K562 (cell line): ENCODE measurements at regions not wholly inside any gene's neighbourhood (a gene's known extent, or its start where the extent isn't known, plus 50 kb on each side); places are given as distances from the start of the nearest gene placed in this dataset.

Experiments
- ATAC-seq: fragments of 200-7000 bp; cut with Tn5 transposase; 3 replicates; pipeline ENCODE4 v1.9.1; 2020; ENCODE audit warnings: moderate library complexity
- BruUV-seq: library from RNA; stranded (reverse); fragments of 400-500 nt; replicated peaks from 2 replicates; lab custom pipeline; 2021; lab: Mats Ljungman, UMichigan
- CTCF ChIA-PET: fragments of 300-600 bp; formaldehyde crosslinking; extraction: SDS; loops from one replicate; lab custom pipeline; 2021; ENCODE audit warnings: low intra/inter-chr PET ratio; lab: Yijun Ruan, JAX
- POLR2A ChIA-PET: fragments of 300-600, 350-650 bp; sonication (Branson Sonifier 250); formaldehyde crosslinking; extraction: SDS; loops from one replicate; lab custom pipeline; 2021; ENCODE audit warnings: antibody characterized with exemption, inconsistent platforms; lab: Yijun Ruan, JAX
- DNase-seq, 4 experiments: peaks; one replicate each; pipeline versions ENCODE4 v3.0.0 to v3.0.0-alpha.2; 2011 to 2018; ENCODE audit warnings: low spot score in 3 of 4, mixed read lengths in 3 of 4; ENCODE audit errors: extremely low read depth in 1 of 4
- FAIRE-seq: peaks from 2 replicates; lab custom pipeline; 2011; peaks lifted over from hg19 to GRCh38; lab: Jason Lieb, UNC
- H2AFZ ChIP-seq: 2 replicates; pipeline ENCODE4 v1.6.0; 2011; ENCODE audit warnings: low read depth, low read length, control low read depth, inconsistent platforms
- H3K27ac ChIP-seq: fragments of 200-600 bp; 3 replicates; pipeline ENCODE4 v1.8.0; 2011; ENCODE audit warnings: low read depth, mild to moderate bottlenecking, control low read depth, inconsistent platforms, low read length, moderate library complexity, mixed read lengths; ENCODE audit errors: extremely low read depth
- H3K27me3 ChIP-seq, 2 experiments: fragments of 300-600 bp in 1 of 2; 2 replicates in 1 of 2; 3 replicates in 1 of 2; pipeline versions ENCODE4 v1.6.0 to v1.8.0; 2011; ENCODE audit warnings: inconsistent platforms in 2 of 2, low read length in 2 of 2, mild to moderate bottlenecking in 1 of 2, mixed read lengths in 1 of 2, moderate library complexity in 1 of 2; ENCODE audit not compliant: control insufficient read depth in 2 of 2, insufficient read depth in 2 of 2
- H3K36me3 ChIP-seq: fragments of 300-600 bp; 3 replicates; pipeline ENCODE4 v1.8.0; 2011; ENCODE audit warnings: mild to moderate bottlenecking, low read length, inconsistent platforms; ENCODE audit not compliant: control insufficient read depth, insufficient read depth
- H3K4me1 ChIP-seq, 2 experiments: fragments of 200-600 bp in 1 of 2; replicated peaks in 1 of 2; 2 replicates in 1 of 2; 3 replicates in 1 of 2; pipeline versions ENCODE4 v1.5.1 to v1.8.0; 2011; ENCODE audit warnings: inconsistent platforms in 2 of 2, low read length in 2 of 2, mild to moderate bottlenecking in 1 of 2, mixed read lengths in 1 of 2, moderate library complexity in 1 of 2; ENCODE audit not compliant: control insufficient read depth in 2 of 2, insufficient read depth in 2 of 2
- H3K4me2 ChIP-seq: 2 replicates; pipeline ENCODE4 v1.6.1; 2011; ENCODE audit warnings: low read length, control low read depth, inconsistent platforms, mixed read lengths; ENCODE audit not compliant: insufficient read depth
- H3K4me3 ChIP-seq: fragments of 200-600 bp; sonication (generic), shearing (Covaris generic); 2 replicates; pipeline ENCODE4 v1.5.1; 2016; ENCODE audit warnings: control low read depth, inconsistent platforms
- H3K79me2 ChIP-seq: fragments of 200-600 bp; 3 replicates; pipeline ENCODE4 v1.8.0; 2011; ENCODE audit warnings: low read length, inconsistent platforms; ENCODE audit not compliant: control insufficient read depth, insufficient read depth
- H3K9ac ChIP-seq, 2 experiments: 2 replicates each; pipeline versions ENCODE4 v1.6.0 to v1.6.1; 2011; ENCODE audit warnings: low read depth in 2 of 2, low read length in 2 of 2, control low read depth in 1 of 2, inconsistent platforms in 1 of 2, mild to moderate bottlenecking in 1 of 2, mixed read lengths in 1 of 2; ENCODE audit not compliant: insufficient read depth in 1 of 2
- H3K9me1 ChIP-seq: one replicate; pipeline ENCODE4 v1.6.0; 2011; ENCODE audit warnings: inconsistent platforms, mild to moderate bottlenecking, low read length, moderate library complexity; ENCODE audit not compliant: control insufficient read depth, insufficient read depth
- H3K9me3 ChIP-seq: replicated peaks from 2 replicates; pipeline ENCODE4 v1.5.1; 2011; ENCODE audit warnings: low read depth, low read length, inconsistent platforms; ENCODE audit not compliant: control insufficient read depth, insufficient read depth
- H4K20me1 ChIP-seq: replicated peaks from 2 replicates; pipeline ENCODE4 v1.6.1; 2011; ENCODE audit warnings: low read length, inconsistent platforms, mixed read lengths; ENCODE audit not compliant: control insufficient read depth, insufficient read depth
- C11orf30 ChIP-seq: fragments of 450-650 bp; IDR thresholded peaks from 2 replicates; pipeline ENCODE4 v1.6.1; 2016; ENCODE audit warnings: low read depth, mild to moderate bottlenecking
- GABPB2 ChIP-seq: fragments of 250-450 bp; sonication (Bioruptor Pico); conservative IDR thresholded peaks from 2 replicates; pipeline ENCODE4 v1.5.1; 2021; ENCODE audit warnings: mild to moderate bottlenecking
- KHSRP ChIP-seq: fragments of 450-650 bp; IDR thresholded peaks from 2 replicates; pipeline ENCODE4 v1.6.1; 2017
- NELFE ChIP-seq: IDR thresholded peaks from 2 replicates; pipeline ENCODE4 v1.6.1; 2011; ENCODE audit warnings: mild to moderate bottlenecking; ENCODE audit not compliant: insufficient read depth, insufficient read length
- POLR3G ChIP-seq: IDR thresholded peaks from 2 replicates; pipeline ENCODE4 v1.6.1; 2011; ENCODE audit not compliant: insufficient read length, insufficient replicate concordance; ENCODE audit errors: extremely low read depth
- SAFB ChIP-seq: fragments of 200-400 bp; formaldehyde crosslinking; IDR thresholded peaks from 2 replicates; pipeline ENCODE4 v1.6.1; 2017; ENCODE audit warnings: low read depth, low read length, borderline replicate concordance
- TCF3 ChIP-seq: sonication (generic); formaldehyde crosslinking; IDR thresholded peaks from 2 replicates; pipeline ENCODE4 v1.4.0; 2020; ENCODE audit warnings: mild to moderate bottlenecking, missing genetic modification reagents
- TFAM ChIP-seq: fragments of 250-450 bp; sonication (Bioruptor Pico); conservative IDR thresholded peaks from 2 replicates; pipeline ENCODE4 v1.5.0; 2021; ENCODE audit warnings: mild to moderate bottlenecking, moderate library complexity
- TOE1 ChIP-seq, 2 experiments: fragments of 450-650 bp in 1 of 2; sonication (generic) in 1 of 2; formaldehyde crosslinking in 1 of 2; IDR thresholded peaks; 2 replicates each; pipeline versions ENCODE4 v1.7.1 to v1.8.0; 2016 to 2022; ENCODE audit warnings: borderline replicate concordance in 2 of 2, mild to moderate bottlenecking in 2 of 2, antibody characterized with exemption in 1 of 2, inconsistent platforms in 1 of 2, low read depth in 1 of 2, missing genetic modification reagents in 1 of 2, moderate library complexity in 1 of 2
- ZNF316 ChIP-seq: fragments of 450-650 bp; IDR thresholded peaks from 2 replicates; pipeline ENCODE4 v1.6.1; 2016
- ZNF324 ChIP-seq: fragments of 250-450 bp; sonication (Bioruptor Pico); IDR thresholded peaks from 2 replicates; pipeline ENCODE4 v1.4.0; 2020; ENCODE audit warnings: mild to moderate bottlenecking
- ZNF696 ChIP-seq: fragments of 250-450 bp; sonication (Bioruptor Pico); conservative IDR thresholded peaks from 2 replicates; pipeline ENCODE4 v1.4.0; 2020; ENCODE audit warnings: mild to moderate bottlenecking, moderate library complexity
- WGBS: fragments of 100-300 bp; shearing (Covaris generic); methylation state at CpG from one replicate; pipeline ENCODE4 v1.1.6; 2016; ENCODE audit warnings: low coverage, mixed read lengths; ENCODE audit not compliant: insufficient coverage; ENCODE audit errors: missing lambda C conversion rate; 5-methylcytosine and 5-hydroxymethylcytosine counted together
- in situ Hi-C: fragments of 300-500 bp; cut with MboI; formaldehyde crosslinking; loops from 4 replicates; pipeline ENCODE4 v1.15.0; 2018; ENCODE audit warnings: inconsistent platforms, mixed read lengths
- intact Hi-C: fragments of 100-400 bp; cut with micrococcal nuclease; formaldehyde crosslinking; loops from 2 replicates; pipeline ENCODE4 v1.14.2; 2022

DNA sequence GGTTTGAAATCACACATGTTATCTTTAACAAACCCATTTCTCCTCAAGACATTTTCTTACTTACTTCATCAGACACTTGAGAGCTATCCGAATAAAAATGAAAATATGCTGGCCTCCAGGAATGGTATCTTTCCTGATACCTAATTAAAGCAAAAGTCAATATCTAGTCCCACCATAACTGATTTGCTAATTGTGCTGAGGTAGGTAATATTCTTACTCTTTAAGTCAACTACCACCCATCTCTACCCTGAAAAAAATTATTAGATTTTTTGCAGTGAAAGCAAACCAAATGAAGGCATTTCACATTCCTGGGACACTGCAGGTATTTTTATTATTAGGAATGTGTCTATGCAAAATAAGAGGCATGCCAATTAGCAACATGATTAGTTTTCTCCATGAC, 175.8 kb downstream of the QDPR start:
- Histone ChIP-seq H3K36me3 (no peaks in the 10 kb centered on the region), H3K27ac (no peak overlapping the region), H3K4me1 (no peaks in the 10 kb centered on the region), H3K4me2 (no peak overlapping the region), H3K79me2 (no peaks in the 10 kb centered on the region), H3K9me3 (no peaks in the 10 kb centered on the region), H4K20me1 (no peaks in the 10 kb centered on the region), H3K9me1 (no peaks in the 10 kb centered on the region), H2AFZ (no peak overlapping the region), H3K4me3 (no peak overlapping the region), H3K9ac (no peak overlapping the region), H3K27me3 (peaks cover 0 to 18% of the 10 kb centered on the region in 2 experiments; a peak in 3 of 5 replicates)
- in situ Hi-C loops (loop anchor here (25.0 kb wide), 1 partner anchor 1049 kb away; no protein-coding TSS in a partner anchor), intact Hi-C loops (no loop called here)
- TF ChIP-seq SAFB, result no peak
- peak; percentile 32; the same call in 1 of the 2 replicates for TF ChIP-seq ZNF316
- ATAC-seq, result no peak
- FAIRE-seq, result no peak
- BruUV-seq, result no TSS peak
- DNase-seq, result no peak
- POLR2A ChIA-PET, result no interaction called here
- CTCF ChIA-PET, result no interaction called here
- 0% methylated on average over 1 of the region's 1 CpG for WGBS

DNA sequence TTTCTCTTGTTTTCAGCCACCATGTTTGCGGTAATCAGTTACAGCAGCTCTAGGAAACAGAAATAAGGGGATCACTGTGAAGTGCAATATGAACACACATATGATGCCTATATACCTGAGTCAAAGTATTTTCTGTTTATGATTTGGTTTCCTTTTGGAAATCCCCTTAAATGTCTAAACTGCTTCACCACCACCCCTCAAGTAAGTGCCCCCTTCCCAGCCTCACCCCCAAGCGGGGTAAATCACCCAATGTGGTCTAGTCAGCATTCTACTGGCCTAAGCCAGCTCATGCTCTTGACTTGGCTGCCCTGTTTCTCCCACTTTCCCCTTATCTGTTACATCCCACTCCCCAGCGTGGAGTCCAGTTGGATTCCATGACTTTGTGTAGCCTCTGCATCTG, 176.5 kb downstream of the QDPR start:
- Histone ChIP-seq H3K9ac (no peak overlapping the region), H3K4me1 (no peaks in the 10 kb centered on the region), H3K27ac (no peak overlapping the region), H2AFZ (no peak overlapping the region), H3K9me1 (no peaks in the 10 kb centered on the region), H3K27me3 (peaks cover 0 to 18% of the 10 kb centered on the region in 2 experiments; a peak in 3 of 5 replicates), H3K4me2 (no peak overlapping the region), H3K36me3 (no peaks in the 10 kb centered on the region), H4K20me1 (no peaks in the 10 kb centered on the region), H3K79me2 (no peaks in the 10 kb centered on the region), H3K9me3 (no peaks in the 10 kb centered on the region), H3K4me3 (no peak overlapping the region)
- intact Hi-C loops (no loop called here), in situ Hi-C loops (loop anchor here (25.0 kb wide), 1 partner anchor 1048 kb away; no protein-coding TSS in a partner anchor)
- CTCF ChIA-PET, result no interaction called here
- POLR2A ChIA-PET, result no interaction called here
- no peak for FAIRE-seq
- 0% methylated on average over 3 of the region's 3 CpGs for WGBS
- DNase-seq, result no peak
- BruUV-seq, result no TSS peak
- no peak for ATAC-seq
- TF ChIP-seq KHSRP (no peak), TFAM (CRISPR knock-in tag) (no peak), ZNF324 (CRISPR knock-in tag) (no peak), NELFE (no peak), POLR3G (no peak), GABPB2 (CRISPR knock-in tag) (no peak), C11orf30 (no peak), ZNF696 (CRISPR knock-in tag) (no peak), TOE1 (IDR thresholded peaks at IDR 0.05; ENCODE audit: borderline replicate concordance) (no peak), TOE1 (CRISPR knock-in tag; IDR thresholded peaks at IDR 0.05; ENCODE audit: borderline replicate concordance, low read depth) (no peak), TCF3 (CRISPR knock-in tag) (no peak)
